SK-N-SH treated with all-trans-retinoic acid at 6 μM for 48 hours (cell line): ENCODE measurements at regions not wholly inside any gene's neighbourhood (a gene's known extent, or its start where the extent isn't known, plus 50 kb on each side); places are given as distances from the start of the nearest gene placed in this dataset.

ENCODE experiments used
- ATAC-seq: fragments of 200-7000 bp; cut with Tn5 transposase; 3 replicates; pipeline ENCODE4 v1.9.1; 2020; ENCODE audit warnings: mild to moderate bottlenecking, moderate library complexity
- ARNTL ChIP-seq: fragments of 450-650 bp; formaldehyde crosslinking; IDR thresholded peaks from 2 replicates; pipeline ENCODE4 v1.5.0; 2020; ENCODE audit warnings: low read depth, mild to moderate bottlenecking, moderate library complexity, borderline replicate concordance
- BACH2 ChIP-seq: fragments of 250-450 bp; sonication (Bioruptor Pico); IDR thresholded peaks from 2 replicates; pipeline ENCODE4 v1.9.0; 2021; ENCODE audit warnings: mild to moderate bottlenecking, borderline replicate concordance
- CSDC2 ChIP-seq: fragments of 250-450 bp; sonication (Bioruptor Pico); IDR thresholded peaks from 2 replicates; pipeline ENCODE4 v1.5.0; 2020; ENCODE audit warnings: mild to moderate bottlenecking, moderate library complexity
- CSRNP3 ChIP-seq: fragments of 250-450 bp; sonication (Bioruptor Pico); IDR thresholded peaks from 2 replicates; pipeline ENCODE4 v1.5.1; 2021; ENCODE audit warnings: mild to moderate bottlenecking, moderate library complexity
- GLIS3 ChIP-seq: fragments of 250-450 bp; sonication (Bioruptor Pico); IDR thresholded peaks from 2 replicates; pipeline ENCODE4 v1.5.0; 2020; ENCODE audit warnings: mild to moderate bottlenecking, moderate library complexity
- ISL1 ChIP-seq: fragments of 250-450 bp; sonication (Bioruptor Pico); IDR thresholded peaks from 2 replicates; pipeline ENCODE4 v2.1.2; 2022; ENCODE audit warnings: mild to moderate bottlenecking, moderate library complexity
- OSR1 ChIP-seq: fragments of 250-450 bp; sonication (Bioruptor Pico); IDR thresholded peaks from 2 replicates; pipeline ENCODE4 v1.8.0; 2022; ENCODE audit warnings: moderate library complexity, mild to moderate bottlenecking, inconsistent platforms
- PPARA ChIP-seq: fragments of 250-450 bp; sonication (Bioruptor Pico); IDR thresholded peaks from 2 replicates; pipeline ENCODE4 v1.5.0; 2020; ENCODE audit warnings: mild to moderate bottlenecking, borderline replicate concordance
- RARB ChIP-seq: fragments of 250-450 bp; sonication (Bioruptor Pico); IDR thresholded peaks from 2 replicates; pipeline ENCODE4 v1.8.0; 2021; ENCODE audit warnings: mild to moderate bottlenecking, moderate library complexity
- TCF4 ChIP-seq: fragments of 250-450 bp; sonication (Bioruptor Pico); IDR thresholded peaks from 2 replicates; pipeline ENCODE4 v1.8.0; 2021; ENCODE audit warnings: mild to moderate bottlenecking, moderate library complexity, borderline replicate concordance
- TOX ChIP-seq: fragments of 250-450 bp; sonication (Bioruptor Pico); IDR thresholded peaks from 2 replicates; pipeline ENCODE4 v1.8.0; 2021; ENCODE audit warnings: mild to moderate bottlenecking, moderate library complexity, borderline replicate concordance
- TSHZ2 ChIP-seq: fragments of 250-450 bp; sonication (Bioruptor Pico); IDR thresholded peaks from 2 replicates; pipeline ENCODE4 v1.5.0; 2020; ENCODE audit warnings: mild to moderate bottlenecking, moderate library complexity
- ZC3H10 ChIP-seq: fragments of 250-450 bp; sonication (Bioruptor Pico); IDR thresholded peaks from 2 replicates; pipeline ENCODE4 v1.5.1; 2021; ENCODE audit warnings: mild to moderate bottlenecking, moderate library complexity
- ZFP3 ChIP-seq: fragments of 250-450 bp; sonication (Bioruptor Pico); IDR thresholded peaks from 2 replicates; pipeline ENCODE4 v1.5.0; 2020; ENCODE audit warnings: mild to moderate bottlenecking, moderate library complexity
- ZFP30 ChIP-seq: fragments of 450-650 bp; formaldehyde crosslinking; IDR thresholded peaks from 2 replicates; pipeline ENCODE4 v1.5.0; 2022; ENCODE audit warnings: mild to moderate bottlenecking, moderate library complexity
- ZNF70 ChIP-seq: fragments of 450-650 bp; formaldehyde crosslinking; IDR thresholded peaks from 2 replicates; pipeline ENCODE4 v1.5.0; 2020; ENCODE audit warnings: mild to moderate bottlenecking, moderate library complexity
- ZNF8 ChIP-seq: fragments of 450-650 bp; formaldehyde crosslinking; IDR thresholded peaks from 2 replicates; pipeline ENCODE4 v1.5.0; 2020; ENCODE audit warnings: mild to moderate bottlenecking, moderate library complexity
- TF ChIP-seq, protein P1 (sequence below): fragments of 250-450 bp; sonication (Bioruptor Pico); IDR thresholded peaks from 2 replicates; pipeline ENCODE4 v1.8.0; 2021; ENCODE audit warnings: low read depth, mild to moderate bottlenecking, moderate library complexity, borderline replicate concordance
- TF ChIP-seq, protein P2 (sequence below): fragments of 250-450 bp; sonication (Bioruptor Pico); IDR thresholded peaks from 2 replicates; pipeline ENCODE4 v1.8.0; 2020; ENCODE audit warnings: mild to moderate bottlenecking, moderate library complexity, borderline replicate concordance

DNA sequence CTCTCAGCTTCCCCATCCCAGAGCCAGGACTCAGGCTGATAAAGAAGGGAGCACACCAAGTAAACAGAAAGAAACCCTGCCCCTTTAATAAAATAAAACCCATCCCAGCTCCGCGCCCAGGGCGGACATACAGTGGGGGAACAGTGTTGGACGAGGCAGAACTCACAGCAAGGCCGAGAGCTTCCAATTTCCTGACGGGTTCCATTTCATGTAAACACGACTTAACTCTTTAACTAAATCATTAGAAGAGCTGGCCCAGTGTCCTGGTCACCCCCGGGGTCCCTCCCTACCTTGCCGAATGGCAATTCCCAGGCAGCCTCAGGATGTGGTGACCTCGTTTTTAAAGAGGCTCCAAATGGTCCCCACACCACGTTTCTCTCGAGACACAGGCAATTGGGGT lies 340.7 kb downstream of the FOXL1 start:
- ATAC-seq, result no peak
- TF ChIP-seq, protein P1, sequence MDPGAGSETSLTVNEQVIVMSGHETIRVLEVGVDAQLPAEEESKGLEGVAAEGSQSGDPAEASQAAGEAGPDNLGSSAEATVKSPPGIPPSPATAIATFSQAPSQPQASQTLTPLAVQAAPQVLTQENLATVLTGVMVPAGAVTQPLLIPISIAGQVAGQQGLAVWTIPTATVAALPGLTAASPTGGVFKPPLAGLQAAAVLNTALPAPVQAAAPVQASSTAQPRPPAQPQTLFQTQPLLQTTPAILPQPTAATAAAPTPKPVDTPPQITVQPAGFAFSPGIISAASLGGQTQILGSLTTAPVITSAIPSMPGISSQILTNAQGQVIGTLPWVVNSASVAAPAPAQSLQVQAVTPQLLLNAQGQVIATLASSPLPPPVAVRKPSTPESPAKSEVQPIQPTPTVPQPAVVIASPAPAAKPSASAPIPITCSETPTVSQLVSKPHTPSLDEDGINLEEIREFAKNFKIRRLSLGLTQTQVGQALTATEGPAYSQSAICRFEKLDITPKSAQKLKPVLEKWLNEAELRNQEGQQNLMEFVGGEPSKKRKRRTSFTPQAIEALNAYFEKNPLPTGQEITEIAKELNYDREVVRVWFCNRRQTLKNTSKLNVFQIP, result no peak
- TF ChIP-seq ARNTL, result no peak
- TF ChIP-seq BACH2 (CRISPR knock-in tag), result no peak
- TF ChIP-seq TOX, result no peak
- no peak for TF ChIP-seq TCF4
- no peak for TF ChIP-seq CSRNP3 (CRISPR knock-in tag)
- no peak for TF ChIP-seq GLIS3 (CRISPR knock-in tag)
- no peak for TF ChIP-seq ZNF8 (CRISPR knock-in tag)
- TF ChIP-seq ISL1 (CRISPR knock-in tag), result no peak
- no peak for TF ChIP-seq ZFP30 (CRISPR knock-in tag)
- TF ChIP-seq, protein P2, sequence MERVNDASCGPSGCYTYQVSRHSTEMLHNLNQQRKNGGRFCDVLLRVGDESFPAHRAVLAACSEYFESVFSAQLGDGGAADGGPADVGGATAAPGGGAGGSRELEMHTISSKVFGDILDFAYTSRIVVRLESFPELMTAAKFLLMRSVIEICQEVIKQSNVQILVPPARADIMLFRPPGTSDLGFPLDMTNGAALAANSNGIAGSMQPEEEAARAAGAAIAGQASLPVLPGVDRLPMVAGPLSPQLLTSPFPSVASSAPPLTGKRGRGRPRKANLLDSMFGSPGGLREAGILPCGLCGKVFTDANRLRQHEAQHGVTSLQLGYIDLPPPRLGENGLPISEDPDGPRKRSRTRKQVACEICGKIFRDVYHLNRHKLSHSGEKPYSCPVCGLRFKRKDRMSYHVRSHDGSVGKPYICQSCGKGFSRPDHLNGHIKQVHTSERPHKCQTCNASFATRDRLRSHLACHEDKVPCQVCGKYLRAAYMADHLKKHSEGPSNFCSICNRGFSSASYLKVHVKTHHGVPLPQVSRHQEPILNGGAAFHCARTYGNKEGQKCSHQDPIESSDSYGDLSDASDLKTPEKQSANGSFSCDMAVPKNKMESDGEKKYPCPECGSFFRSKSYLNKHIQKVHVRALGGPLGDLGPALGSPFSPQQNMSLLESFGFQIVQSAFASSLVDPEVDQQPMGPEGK (CRISPR knock-in tag), result no peak
- TF ChIP-seq OSR1 (CRISPR knock-in tag), result no peak
- TF ChIP-seq ZC3H10 (CRISPR knock-in tag), result no peak
- no peak for TF ChIP-seq RARB (CRISPR knock-in tag)
- no peak for TF ChIP-seq ZNF70
- TF ChIP-seq TSHZ2 (CRISPR knock-in tag), result no peak
- no peak for TF ChIP-seq ZFP3 (CRISPR knock-in tag)
- no peak for TF ChIP-seq PPARA (CRISPR knock-in tag)

GRCh38 chr16:86919578-86920305 lies 341.4 kb downstream of the FOXL1 start:
- no peak for TF ChIP-seq CSRNP3 (CRISPR knock-in tag)
- TF ChIP-seq ISL1 (CRISPR knock-in tag), result no peak
- ATAC-seq, result no peak

GRCh38 chr16:86921289-86921688 lies 342.9 kb downstream of the FOXL1 start:
- TF ChIP-seq BACH2 (CRISPR knock-in tag) (no peak), CSDC2 (no peak), ZNF70 (no peak), CSRNP3 (CRISPR knock-in tag) (no peak), ZNF8 (CRISPR knock-in tag) (no peak)
- no peak for ATAC-seq
